ENCODE measurements at regions not wholly inside any gene's neighbourhood (a gene's known extent, or its start where the extent isn't known, plus 50 kb on each side); places are given as distances from the start of the nearest gene placed in this dataset.
A peak's percentile ranks its signal among the peaks of the same experiment; 100 is the strongest.
"Not testable (repeated sequence)": the region's sequence is repeated elsewhere in the genome, so short reads cannot be mapped to it uniquely, and the experiment has no call there.

DNA sequence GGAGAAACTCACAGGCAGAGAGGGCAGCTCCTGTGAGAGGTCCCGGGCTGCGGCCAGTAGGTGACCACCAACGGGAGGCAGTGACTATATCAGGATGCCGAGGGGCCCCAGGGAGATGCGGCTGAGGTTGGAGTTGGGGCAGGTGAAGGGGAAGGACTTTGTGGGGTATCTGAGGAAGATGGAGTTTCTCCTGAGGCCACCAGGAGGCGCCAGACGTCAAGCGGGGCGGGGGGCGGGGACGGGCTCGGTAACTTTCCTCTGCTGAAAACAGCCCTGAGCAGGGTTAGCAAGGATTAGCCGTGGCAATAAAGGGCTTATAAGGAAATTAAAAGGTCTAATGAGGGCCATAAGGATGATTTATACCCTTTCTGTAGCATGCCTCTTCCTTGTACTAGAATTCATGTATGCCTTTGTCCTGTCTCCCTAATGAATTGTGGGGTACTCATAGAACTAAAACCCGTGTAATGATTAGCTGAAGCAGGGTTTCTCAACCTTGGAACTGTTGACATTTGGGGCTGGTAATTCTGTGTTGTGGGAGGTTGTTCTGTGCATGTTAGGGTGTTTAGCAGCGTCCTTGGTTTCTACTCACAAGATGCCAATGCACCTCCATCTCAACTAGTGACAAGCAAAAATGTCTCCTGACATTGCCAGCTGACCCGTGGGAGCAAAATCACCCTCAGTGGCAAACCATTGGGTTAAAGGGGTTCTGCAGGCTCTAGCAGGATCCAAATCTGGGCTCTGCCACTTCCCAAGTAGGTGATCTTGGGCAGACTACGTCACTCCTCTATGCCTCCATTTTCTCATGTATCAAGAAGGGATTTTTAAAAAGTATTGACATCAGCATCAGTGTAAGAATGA, 74.8 kb upstream of the GRIN2A start:
- intact Hi-C loops (cut with DNase I; ENCODE audit: low total_unique reads), result loop anchor here (5.0 kb wide), 1 partner anchor 250 kb away; no protein-coding TSS in a partner anchor
- DNase-seq (ENCODE audit: low spot score in 2 of 2), result no peak
- no peak overlapping the region for H3K4me3 ChIP-seq (ENCODE audit: low read depth, poor library complexity, severe bottlenecking)
- 17 to 19% methylated on average over 16 to 17 of the region's 17 CpGs for WGBS, 2 donors
- TF ChIP-seq, protein P1, sequence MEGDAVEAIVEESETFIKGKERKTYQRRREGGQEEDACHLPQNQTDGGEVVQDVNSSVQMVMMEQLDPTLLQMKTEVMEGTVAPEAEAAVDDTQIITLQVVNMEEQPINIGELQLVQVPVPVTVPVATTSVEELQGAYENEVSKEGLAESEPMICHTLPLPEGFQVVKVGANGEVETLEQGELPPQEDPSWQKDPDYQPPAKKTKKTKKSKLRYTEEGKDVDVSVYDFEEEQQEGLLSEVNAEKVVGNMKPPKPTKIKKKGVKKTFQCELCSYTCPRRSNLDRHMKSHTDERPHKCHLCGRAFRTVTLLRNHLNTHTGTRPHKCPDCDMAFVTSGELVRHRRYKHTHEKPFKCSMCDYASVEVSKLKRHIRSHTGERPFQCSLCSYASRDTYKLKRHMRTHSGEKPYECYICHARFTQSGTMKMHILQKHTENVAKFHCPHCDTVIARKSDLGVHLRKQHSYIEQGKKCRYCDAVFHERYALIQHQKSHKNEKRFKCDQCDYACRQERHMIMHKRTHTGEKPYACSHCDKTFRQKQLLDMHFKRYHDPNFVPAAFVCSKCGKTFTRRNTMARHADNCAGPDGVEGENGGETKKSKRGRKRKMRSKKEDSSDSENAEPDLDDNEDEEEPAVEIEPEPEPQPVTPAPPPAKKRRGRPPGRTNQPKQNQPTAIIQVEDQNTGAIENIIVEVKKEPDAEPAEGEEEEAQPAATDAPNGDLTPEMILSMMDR (IDR thresholded peaks at IDR 0.05), result peak in 1 of 3 donors; percentile 36
- no peak for TF ChIP-seq POLR2A (IDR thresholded peaks at IDR 0.05)

DNA sequence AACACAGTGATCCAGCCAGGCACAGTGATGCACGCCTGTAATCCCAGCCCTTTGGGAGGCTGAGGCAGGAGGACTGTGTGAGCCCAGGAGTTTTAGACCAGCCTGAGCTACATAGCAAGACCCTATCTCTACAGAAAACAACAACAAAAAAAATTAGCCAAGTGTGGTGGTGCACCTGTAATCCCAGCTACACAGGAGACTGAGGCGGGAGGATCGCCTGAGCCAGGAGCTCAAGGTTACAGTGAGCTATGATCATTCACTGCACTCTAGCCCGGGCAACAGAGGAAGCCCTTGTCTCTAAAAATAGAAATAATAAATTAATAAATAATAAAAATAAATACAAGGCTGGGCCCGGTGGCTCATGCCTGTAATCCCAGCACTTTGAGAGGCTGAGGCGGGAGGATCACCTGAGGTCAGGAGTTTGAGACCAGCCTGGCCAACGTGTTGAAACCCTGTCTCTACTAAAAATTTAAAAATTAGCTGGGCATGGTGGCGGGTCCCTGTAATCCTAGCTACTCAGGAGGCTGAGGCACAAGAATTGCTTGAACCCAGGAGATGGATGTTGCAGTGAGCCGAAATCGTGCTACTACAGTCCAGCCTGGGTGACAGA, 75.5 kb upstream of the GRIN2A start:
- WGBS, 2 donors, result 87 to 91% methylated on average over 10 of the region's 10 CpGs
- not testable (repeated sequence) for DNase-seq (ENCODE audit: low spot score in 2 of 2); H3K4me3 ChIP-seq (ENCODE audit: low read depth, poor library complexity, severe bottlenecking)
- intact Hi-C loops (cut with DNase I; ENCODE audit: low total_unique reads), result loop anchor here (5.0 kb wide), 1 partner anchor 250 kb away; no protein-coding TSS in a partner anchor

- not testable (repeated sequence) for DNase-seq (ENCODE audit: low spot score in 2 of 2); H3K4me3 ChIP-seq (ENCODE audit: low read depth, poor library complexity, severe bottlenecking)
- 73 to 80% methylated on average over 10 of the region's 10 CpGs for WGBS, 2 donors
- intact Hi-C loops (cut with DNase I; ENCODE audit: low total_unique reads), result loop anchor here (5.0 kb wide), 1 partner anchor 248 kb away; no protein-coding TSS in a partner anchor
These were observed 76.8 kb upstream of the GRIN2A start for GRCh38 chr16:10258930-10259603.

GRCh38 chr16:10261077-10261476, 78.8 kb upstream of the GRIN2A start:
- WGBS, 2 donors, result 57 to 62% methylated on average over 11 of the region's 11 CpGs
- intact Hi-C loops (cut with DNase I; ENCODE audit: low total_unique reads), result no loop called here
- DNase-seq (ENCODE audit: low spot score in 2 of 2), result no peak
- TF ChIP-seq, protein P1 (IDR thresholded peaks at IDR 0.05), result no peak
- no peak for TF ChIP-seq POLR2A (IDR thresholded peaks at IDR 0.05)
- no peak overlapping the region for H3K4me3 ChIP-seq (ENCODE audit: low read depth, poor library complexity, severe bottlenecking)

- DNase-seq (ENCODE audit: low spot score in 2 of 2); intact Hi-C loops (cut with DNase I; ENCODE audit: low total_unique reads); H3K4me3 ChIP-seq (ENCODE audit: low read depth, poor library complexity, severe bottlenecking): not testable (repeated sequence)
- 51 to 64% methylated on average over 6 of the region's 6 CpGs for WGBS, 2 donors
These were observed 79.3 kb upstream of the GRIN2A start for GRCh38 chr16:10261526-10261925.

DNA sequence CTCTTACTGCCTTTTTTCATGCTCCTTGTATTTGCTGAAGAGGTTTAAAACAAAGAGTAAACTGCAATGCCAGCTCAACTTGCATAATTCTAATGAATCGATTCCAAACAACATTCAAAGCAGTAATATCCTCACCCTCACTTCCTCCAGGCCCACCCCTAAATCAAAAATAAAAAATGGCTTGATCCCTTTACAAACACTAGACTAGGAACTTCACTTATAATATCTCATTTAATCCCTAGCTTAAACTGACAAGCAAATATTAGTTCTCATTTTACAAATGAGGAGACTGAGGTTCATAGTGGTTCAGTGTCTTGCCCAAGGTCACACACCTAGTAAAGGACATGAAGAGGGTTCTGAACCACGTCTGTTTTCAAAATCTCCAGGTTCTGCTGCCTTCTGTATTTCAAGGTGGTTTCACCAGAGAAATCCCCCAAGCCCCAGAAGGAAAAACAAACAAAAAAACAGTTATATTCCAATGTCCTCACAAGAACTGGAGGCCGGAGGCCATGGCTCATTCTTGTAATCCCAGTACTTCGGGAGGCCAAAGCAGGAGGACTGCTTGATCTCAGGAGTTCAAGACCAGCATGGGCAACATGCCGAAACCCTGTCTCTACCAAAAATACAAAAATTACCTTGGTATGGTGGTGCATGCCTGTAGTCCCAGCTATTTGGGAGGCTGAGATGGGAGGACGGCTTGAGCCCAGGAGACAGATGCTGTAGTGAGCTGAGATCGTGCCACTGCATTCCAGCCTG, 80.3 kb upstream of the GRIN2A start:
- H3K4me3 ChIP-seq (ENCODE audit: low read depth, poor library complexity, severe bottlenecking), result no peak overlapping the region
- TF ChIP-seq, protein P1 (IDR thresholded peaks at IDR 0.05), result no peak
- TF ChIP-seq POLR2A (IDR thresholded peaks at IDR 0.05), result no peak
- DNase-seq (ENCODE audit: low spot score in 2 of 2), result no peak
- intact Hi-C loops (cut with DNase I; ENCODE audit: low total_unique reads), result no loop called here
- WGBS, 2 donors, result 87 to 90% methylated on average over 7 of the region's 7 CpGs
